Neural crest cell (in vitro differentiated cells): ENCODE measurements at regions not wholly inside any gene's neighbourhood (a gene's known extent, or its start where the extent isn't known, plus 50 kb on each side); places are given as distances from the start of the nearest gene placed in this dataset. TPM values are rescaled to one million over a fixed set of nuclear protein-coding genes. Genes with fewer than 3 reads are reported as not detected.
"Not testable (repeated sequence)": the region's sequence is repeated elsewhere in the genome, so short reads cannot be mapped to it uniquely, and the experiment has no call there.

Experiments
- DNase-seq: peaks from one replicate; pipeline ENCODE4 v3.0.0; 2021; ENCODE audit warnings: low read depth, mixed read lengths, low spot score
- H3K27ac Mint-ChIP-seq: one replicate; pipeline ENCODE4 v1.8.0; 2021; ENCODE audit warnings: mild to moderate bottlenecking, mixed read lengths; ENCODE audit not compliant: unreplicated experiment
- H3K27me3 Mint-ChIP-seq: 2 replicates; pipeline ENCODE4 v1.8.0; 2021; ENCODE audit warnings: low read depth, mild to moderate bottlenecking, mixed read lengths
- H3K36me3 Mint-ChIP-seq: 2 replicates; pipeline ENCODE4 v1.8.0; 2021; ENCODE audit warnings: low read depth, mild to moderate bottlenecking, mixed read lengths
- H3K4me1 Mint-ChIP-seq: 2 replicates; pipeline ENCODE4 v1.8.0; 2021; ENCODE audit warnings: mixed read lengths
- H3K4me3 Mint-ChIP-seq: one replicate; pipeline ENCODE4 v1.8.0; 2021; ENCODE audit warnings: mild to moderate bottlenecking, mixed read lengths
- H3K9me3 Mint-ChIP-seq: 2 replicates; pipeline ENCODE4 v1.8.0; 2021; ENCODE audit warnings: mixed read lengths
- CTCF ChIP-seq: fragments of 200-600 bp; sonication (generic); conservative IDR thresholded peaks from 2 replicates; pipeline ENCODE4 v1.5.0; 2021; ENCODE audit warnings: antibody characterized with exemption, mild to moderate bottlenecking
- microRNA-seq: library from miRNA; unstranded; fragments of <30 nt; microRNA quantifications from one replicate; pipeline ENCODE4, GENCODE V29; 2020

DNA sequence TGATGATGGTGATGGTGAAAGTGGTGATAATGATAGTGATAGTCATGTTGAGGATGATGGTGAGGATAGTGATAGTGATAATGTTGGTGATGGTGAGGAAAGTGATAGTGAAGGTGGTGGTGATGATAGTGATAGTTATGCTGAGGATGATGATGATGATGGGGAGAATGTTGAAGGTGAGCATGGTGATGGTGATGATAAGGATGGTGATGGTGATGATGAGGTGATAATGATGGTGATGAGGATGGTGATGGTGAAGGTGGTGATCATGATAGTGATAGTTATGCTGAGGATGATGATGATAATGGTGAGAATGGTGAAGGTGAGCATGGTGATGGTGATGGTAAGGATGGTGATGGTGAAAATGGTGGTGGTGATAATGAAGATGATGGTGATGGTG lies 64.9 kb upstream of the ZNF337 start:
- DNase-seq: no peak
- H3K9me3 Mint-ChIP-seq: no peaks in the 10 kb centered on the region
- H3K4me1 Mint-ChIP-seq: no peaks in the 10 kb centered on the region
- no peak overlapping the region for H3K4me3 Mint-ChIP-seq
- TF ChIP-seq CTCF: no peak
- no peaks in the 10 kb centered on the region for H3K36me3 Mint-ChIP-seq
- peaks cover 4% of the 10 kb centered on the region for H3K27me3 Mint-ChIP-seq
- H3K27ac Mint-ChIP-seq: no peak overlapping the region

DNA sequence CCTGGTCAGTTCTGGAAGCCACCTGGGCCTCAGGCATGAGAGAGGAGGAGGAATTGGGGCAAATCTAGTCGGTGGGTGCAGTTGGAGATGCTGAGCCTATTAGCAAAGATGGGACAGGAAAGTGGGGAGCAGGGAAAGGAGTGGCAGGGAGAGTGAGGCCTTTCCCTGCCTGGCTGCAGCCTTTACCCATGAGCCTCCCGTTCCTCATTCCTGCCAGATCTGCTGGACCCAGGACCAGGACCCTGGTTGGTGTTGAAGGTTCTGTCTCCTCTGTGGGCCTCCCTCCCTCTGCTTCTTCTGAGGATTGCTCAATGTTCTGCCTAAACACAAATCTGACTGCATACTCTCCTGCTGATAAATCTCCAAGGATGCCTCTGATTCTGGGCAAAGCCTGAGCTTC lies 64.4 kb upstream of the ZNF337 start:
- not testable (repeated sequence) for H3K27me3 Mint-ChIP-seq, H3K27ac Mint-ChIP-seq, H3K4me3 Mint-ChIP-seq, H3K4me1 Mint-ChIP-seq, H3K36me3 Mint-ChIP-seq, DNase-seq, H3K9me3 Mint-ChIP-seq

DNA sequence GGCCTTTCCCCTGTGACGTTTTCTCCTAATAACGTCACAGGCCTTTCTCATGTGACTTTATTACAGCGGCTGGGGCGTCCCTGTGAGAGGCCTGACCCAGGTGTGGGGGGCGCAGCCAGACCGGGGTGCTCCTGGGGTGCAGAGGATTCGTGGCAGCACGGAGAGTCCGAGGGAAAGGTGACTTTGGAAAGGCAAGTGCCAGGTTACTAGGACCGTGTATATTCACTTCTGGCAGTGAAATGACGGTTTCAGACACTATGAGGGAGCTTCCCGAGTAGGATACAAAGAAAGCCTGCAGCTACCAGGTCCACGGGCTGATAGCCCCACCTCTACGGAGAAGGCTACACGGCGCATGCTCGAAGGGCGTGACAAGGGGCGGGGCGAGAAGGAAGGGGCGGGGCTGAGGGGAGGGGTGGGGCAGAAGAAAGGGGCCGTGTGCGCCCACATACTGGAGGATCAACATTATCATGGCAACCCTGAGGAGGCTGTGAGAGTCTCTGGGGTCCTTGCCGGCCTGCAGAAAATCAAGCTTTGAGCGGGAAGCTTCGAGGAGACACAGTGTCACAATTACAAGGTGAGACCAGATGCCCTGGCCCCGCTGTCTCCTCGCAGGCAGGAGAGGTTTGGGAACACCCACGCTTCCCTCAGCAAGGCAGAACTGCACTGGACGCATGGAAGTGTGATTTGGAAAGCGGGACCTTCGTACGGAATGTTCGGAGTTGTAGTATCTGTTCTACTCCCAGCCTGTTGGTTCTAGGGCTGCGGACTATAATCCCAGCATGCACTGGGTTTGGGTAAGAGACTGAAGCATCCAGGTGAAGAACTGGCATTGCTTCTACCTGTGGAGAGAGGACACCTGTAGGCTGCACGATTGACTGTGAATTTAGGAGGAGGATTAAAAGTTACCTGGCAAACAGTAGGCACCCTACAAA lies 54.4 kb upstream of the ZNF337 start:
- no peak for TF ChIP-seq CTCF
- Mint-ChIP-seq H3K36me3 (no peaks in the 10 kb centered on the region), H3K9me3 (no peaks in the 10 kb centered on the region), H3K27ac (no peak overlapping the region), H3K4me1 (no peaks in the 10 kb centered on the region), H3K4me3 (no peak overlapping the region), H3K27me3 (no peaks in the 10 kb centered on the region)
- no peak for DNase-seq

GRCh38 chr20:25750220-25750764 lies 53.6 kb upstream of the ZNF337 start:
- H3K4me1 Mint-ChIP-seq: no peaks in the 10 kb centered on the region
- H3K27ac Mint-ChIP-seq: no peak overlapping the region
- no peaks in the 10 kb centered on the region for H3K27me3 Mint-ChIP-seq
- no peaks in the 10 kb centered on the region for H3K36me3 Mint-ChIP-seq
- TF ChIP-seq CTCF: no peak
- no peak for DNase-seq
- no peaks in the 10 kb centered on the region for H3K9me3 Mint-ChIP-seq
- no peak overlapping the region for H3K4me3 Mint-ChIP-seq

DNA sequence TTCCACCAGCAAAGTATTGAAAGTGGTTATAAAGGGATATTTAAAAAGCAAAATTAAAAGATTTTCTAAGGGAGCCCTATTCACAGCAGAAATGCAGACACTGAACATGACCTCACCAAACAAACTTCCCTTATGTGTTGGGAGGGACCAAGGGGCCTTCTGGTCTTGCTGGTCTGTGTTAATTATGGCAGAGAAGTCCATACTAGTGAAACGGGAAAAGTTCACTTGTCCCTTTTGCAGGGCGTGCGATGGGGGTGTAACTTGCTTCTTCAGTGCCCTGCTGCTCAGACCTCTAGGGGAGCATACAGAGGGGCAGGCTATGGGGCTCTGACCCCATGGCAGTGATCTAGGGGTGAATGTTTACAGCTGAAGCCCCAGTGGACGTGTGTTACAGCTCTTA lies 53.0 kb upstream of the ZNF337 start:
- no peak overlapping the region for H3K27ac Mint-ChIP-seq
- TF ChIP-seq CTCF: no peak
- no peak for DNase-seq
- no peak overlapping the region for H3K4me3 Mint-ChIP-seq
- no peaks in the 10 kb centered on the region for H3K27me3 Mint-ChIP-seq
- no peaks in the 10 kb centered on the region for H3K36me3 Mint-ChIP-seq
- H3K9me3 Mint-ChIP-seq: no peaks in the 10 kb centered on the region
- no peaks in the 10 kb centered on the region for H3K4me1 Mint-ChIP-seq

Small RNA genes lying in the stretch of these regions (microRNA-seq; reads per million reads assigned to microRNA genes)
- not detected for gene MIR663A
